B cell (primary cell): ENCODE measurements at regions not wholly inside any gene's neighbourhood (a gene's known extent, or its start where the extent isn't known, plus 50 kb on each side); places are given as distances from the start of the nearest gene placed in this dataset.

ENCODE experiments used
- ATAC-seq: fragments of 200-7000 bp; cut with Tn5 transposase; one replicate; pipeline ENCODE4 v1.10.0; 2021; ENCODE audit warnings: low read depth, mild to moderate bottlenecking, moderate number of reproducible peaks, moderate library complexity
- CTCF ChIA-PET: fragments of 350-600 bp; sonication (Branson Sonifier 250); formaldehyde crosslinking; loops from one replicate; lab custom pipeline; 2021; ENCODE audit warnings: antibody characterized with exemption, inconsistent platforms; lab: Charles Lee
- POLR2A ChIA-PET: fragments of 350-600 bp; sonication (Branson Sonifier 250); formaldehyde crosslinking; loops from one replicate; lab custom pipeline; 2021; ENCODE audit warnings: antibody characterized with exemption; lab: Charles Lee
- DNase-seq: peaks from one replicate; pipeline ENCODE4 v3.0.0; 2013
- H2AFZ ChIP-seq: 2 replicates; pipeline ENCODE4 v1.6.1; 2012; ENCODE audit warnings: mild to moderate bottlenecking, low read depth, low read length; ENCODE audit not compliant: insufficient read depth, poor library complexity, severe bottlenecking
- H3K27ac ChIP-seq, 2 donors: 1 replicate in 1 of 2; 2 replicates in 1 of 2; pipeline ENCODE4 v1.5.1; 2012 to 2013; ENCODE audit warnings: low read length in 2 of 2, mild to moderate bottlenecking in 2 of 2, moderate library complexity in 1 of 2
- H3K27me3 ChIP-seq, 4 experiments: fragments of 200-600 bp in 1 of 4; sonication (generic) in 1 of 4; replicated peaks in 1 of 4; 1 replicate in 2 of 4; 2 replicates in 2 of 4; pipeline versions ENCODE4 v1.6.1 to v1.7.0; 2013 to 2016; ENCODE audit warnings: low read length in 3 of 4, mild to moderate bottlenecking in 2 of 4, mixed read lengths in 1 of 4, moderate library complexity in 1 of 4; ENCODE audit not compliant: insufficient read depth in 4 of 4, control insufficient read depth in 3 of 4; ENCODE audit errors: control extremely low read depth in 1 of 4
- H3K36me3 ChIP-seq, 2 experiments: replicated peaks in 1 of 2; 1 replicate in 1 of 2; 2 replicates in 1 of 2; pipeline versions ENCODE4 v1.6.1 to v1.7.1; 2013; ENCODE audit warnings: low read length in 1 of 2; ENCODE audit not compliant: insufficient read depth in 2 of 2, control insufficient read depth in 1 of 2; ENCODE audit errors: control extremely low read depth in 1 of 2, extremely low read depth in 1 of 2
- H3K4me1 ChIP-seq, 2 donors: fragments of 200-600 bp in 1 of 2; sonication (generic) in 1 of 2; 1 replicate in 1 of 2; 2 replicates in 1 of 2; pipeline versions ENCODE4 v1.5.1 to v1.6.1; 2013 to 2017; ENCODE audit warnings: low read length in 2 of 2; ENCODE audit not compliant: control insufficient read depth in 2 of 2, insufficient read depth in 2 of 2
- H3K4me2 ChIP-seq: replicated peaks from 2 replicates; pipeline ENCODE3; 2012; ENCODE audit warnings: mild to moderate bottlenecking, low read depth, low read length; ENCODE audit not compliant: poor library complexity, severe bottlenecking
- H3K4me3 ChIP-seq, 5 experiments: fragments of 200-600 bp in 1 of 5; sonication (generic) in 1 of 5; 1 replicate in 3 of 5; 2 replicates in 2 of 5; pipeline versions ENCODE4 v1.5.1 to v1.7.0; 2011 to 2016; ENCODE audit warnings: low read length in 4 of 5, mild to moderate bottlenecking in 4 of 5, low read depth in 2 of 5, control low read depth in 1 of 5, moderate library complexity in 1 of 5; ENCODE audit not compliant: insufficient read depth in 1 of 5; ENCODE audit errors: control extremely low read depth in 1 of 5, extremely low read depth in 1 of 5
- H3K79me2 ChIP-seq: fragments of 200-600 bp; sonication (generic); one replicate; pipeline ENCODE4 v1.6.0; 2016; ENCODE audit warnings: low read length; ENCODE audit not compliant: control insufficient read depth, insufficient read depth
- H3K9ac ChIP-seq: fragments of 200-600 bp; sonication (generic); 2 replicates; pipeline ENCODE4 v1.6.1; 2017; ENCODE audit warnings: mild to moderate bottlenecking, low read length, moderate library complexity
- H3K9me3 ChIP-seq, 3 donors: one replicate each; pipeline versions ENCODE4 v1.6.1 to v1.7.1; 2013; ENCODE audit warnings: low read length in 2 of 3; ENCODE audit not compliant: control insufficient read depth in 2 of 3, insufficient read depth in 1 of 3; ENCODE audit errors: control extremely low read depth in 1 of 3
- H4K20me1 ChIP-seq: 2 replicates; pipeline ENCODE4 v1.6.0; 2012; ENCODE audit warnings: mild to moderate bottlenecking, low read length; ENCODE audit not compliant: insufficient read depth, control insufficient read depth, poor library complexity, severe bottlenecking
- H3K27ac Mint-ChIP-seq: one replicate; pipeline ENCODE4 v1.8.0; 2021; ENCODE audit warnings: mixed read lengths
- H3K27me3 Mint-ChIP-seq: one replicate; pipeline ENCODE4 v1.8.0; 2021; ENCODE audit warnings: mixed read lengths
- H3K4me1 Mint-ChIP-seq: one replicate; pipeline ENCODE4 v1.8.0; 2021; ENCODE audit warnings: mixed read lengths
- H3K4me3 Mint-ChIP-seq: one replicate; pipeline ENCODE4 v1.8.0; 2021; ENCODE audit warnings: mixed read lengths
- H3K9me3 Mint-ChIP-seq: one replicate; pipeline ENCODE4 v1.8.0; 2022; ENCODE audit warnings: mixed read lengths; ENCODE audit not compliant: insufficient read depth
- EZH2 ChIP-seq: IDR thresholded peaks from 2 replicates; pipeline ENCODE4 v1.6.1; 2012; ENCODE audit warnings: borderline replicate concordance, low read depth, mild to moderate bottlenecking, moderate library complexity, low read length; ENCODE audit not compliant: insufficient read depth, poor library complexity, severe bottlenecking
- WGBS: methylation state at CpG from one replicate; pipeline ENCODE4 v1.1.5; 2013; ENCODE audit warnings: missing lambda C conversion rate; ENCODE audit not compliant: insufficient coverage; 5-methylcytosine and 5-hydroxymethylcytosine counted together
- intact Hi-C: fragments of 100-400 bp; cut with micrococcal nuclease; formaldehyde crosslinking; loops from one replicate; pipeline ENCODE4 v1.10.0; 2022
- TF ChIP-seq, protein P1 (sequence below): fragments of 200-600 bp; IDR thresholded peaks from one replicate; pipeline ENCODE4 v1.8.0; 2022; ENCODE audit warnings: antibody characterized with exemption, mild to moderate bottlenecking

DNA sequence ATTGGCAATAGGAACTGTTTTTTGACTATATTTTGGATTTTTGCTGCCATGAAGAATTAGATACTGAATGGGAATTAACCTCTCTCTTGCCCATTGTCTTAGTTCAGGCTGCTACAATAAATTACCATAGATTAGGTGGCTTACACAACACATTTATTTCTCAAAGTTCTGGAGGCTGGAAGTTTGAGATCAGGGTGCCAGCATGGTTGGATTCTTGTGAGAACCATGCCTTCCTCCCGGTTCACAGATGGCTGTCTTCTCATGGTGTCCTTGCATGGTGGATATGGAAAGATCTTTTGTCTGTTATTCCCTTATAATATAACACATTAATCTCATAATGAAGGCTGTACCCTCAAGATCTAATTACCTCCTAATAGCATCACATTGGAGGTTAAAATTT lies 836.4 kb downstream of the SLC4A3 start:
- H3K27me3 Mint-ChIP-seq, result no peaks in the 10 kb centered on the region
- no peaks in the 10 kb centered on the region for H3K4me1 Mint-ChIP-seq
- no peaks in the 10 kb centered on the region for H3K4me1 ChIP-seq
- no peak overlapping the region for H3K27ac ChIP-seq
- no peak for TF ChIP-seq EZH2
- TF ChIP-seq, protein P1, sequence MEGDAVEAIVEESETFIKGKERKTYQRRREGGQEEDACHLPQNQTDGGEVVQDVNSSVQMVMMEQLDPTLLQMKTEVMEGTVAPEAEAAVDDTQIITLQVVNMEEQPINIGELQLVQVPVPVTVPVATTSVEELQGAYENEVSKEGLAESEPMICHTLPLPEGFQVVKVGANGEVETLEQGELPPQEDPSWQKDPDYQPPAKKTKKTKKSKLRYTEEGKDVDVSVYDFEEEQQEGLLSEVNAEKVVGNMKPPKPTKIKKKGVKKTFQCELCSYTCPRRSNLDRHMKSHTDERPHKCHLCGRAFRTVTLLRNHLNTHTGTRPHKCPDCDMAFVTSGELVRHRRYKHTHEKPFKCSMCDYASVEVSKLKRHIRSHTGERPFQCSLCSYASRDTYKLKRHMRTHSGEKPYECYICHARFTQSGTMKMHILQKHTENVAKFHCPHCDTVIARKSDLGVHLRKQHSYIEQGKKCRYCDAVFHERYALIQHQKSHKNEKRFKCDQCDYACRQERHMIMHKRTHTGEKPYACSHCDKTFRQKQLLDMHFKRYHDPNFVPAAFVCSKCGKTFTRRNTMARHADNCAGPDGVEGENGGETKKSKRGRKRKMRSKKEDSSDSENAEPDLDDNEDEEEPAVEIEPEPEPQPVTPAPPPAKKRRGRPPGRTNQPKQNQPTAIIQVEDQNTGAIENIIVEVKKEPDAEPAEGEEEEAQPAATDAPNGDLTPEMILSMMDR, result no peak
- H4K20me1 ChIP-seq, result no peaks in the 10 kb centered on the region
- no peak overlapping the region for H3K9ac ChIP-seq
- no peaks in the 10 kb centered on the region for H3K9me3 Mint-ChIP-seq
- DNase-seq (no peak), ATAC-seq (no peak)
- WGBS, result no CpG with 5 or more reads among the region's 1 CpG
- POLR2A ChIA-PET, result no interaction called here
- H3K27ac Mint-ChIP-seq, result no peak overlapping the region
- H3K4me3 Mint-ChIP-seq, result no peak overlapping the region
- no peak overlapping the region for H3K4me3 ChIP-seq
- no peak overlapping the region for H2AFZ ChIP-seq
- H3K4me2 ChIP-seq, result no peak overlapping the region
- no peaks in the 10 kb centered on the region for H3K9me3 ChIP-seq
- CTCF ChIA-PET, result no interaction called here
- H3K79me2 ChIP-seq, result no peaks in the 10 kb centered on the region
- H3K27me3 ChIP-seq, result no peaks in the 10 kb centered on the region
- no peaks in the 10 kb centered on the region for H3K36me3 ChIP-seq
- intact Hi-C loops, result no loop called here

DNA sequence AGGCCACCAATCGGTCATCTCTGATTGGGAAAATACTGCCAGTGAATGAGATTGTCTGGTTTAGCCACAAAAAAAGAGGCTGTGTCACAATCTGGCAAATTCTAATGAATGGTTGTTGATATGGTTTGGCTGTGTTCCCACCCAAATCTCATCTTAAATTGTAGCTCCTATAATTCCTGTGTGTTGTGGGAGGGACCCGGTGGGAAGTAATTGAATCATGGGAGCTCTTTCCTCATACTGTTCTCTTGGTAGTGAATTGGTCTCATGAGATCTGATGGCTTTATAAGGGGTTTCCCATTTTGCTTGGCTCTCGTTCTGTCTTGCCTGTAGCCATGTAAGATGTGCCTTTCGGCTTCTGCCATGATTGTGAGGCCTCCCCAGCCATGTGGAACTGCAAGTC lies 838.3 kb downstream of the SLC4A3 start:
- H3K27ac ChIP-seq, result no peak overlapping the region
- no peak for ATAC-seq
- H4K20me1 ChIP-seq, result no peaks in the 10 kb centered on the region
- ChIA-PET CTCF (no interaction called here), POLR2A (no interaction called here)
- H3K4me3 ChIP-seq, result no peak overlapping the region
- no peak overlapping the region for H3K4me2 ChIP-seq
- H3K9me3 Mint-ChIP-seq, result no peaks in the 10 kb centered on the region
- H3K36me3 ChIP-seq, result no peaks in the 10 kb centered on the region
- WGBS, result 90% methylated on average over 1 of the region's 4 CpGs
- no peaks in the 10 kb centered on the region for H3K27me3 Mint-ChIP-seq
- TF ChIP-seq, protein P1, result no peak
- no peak for TF ChIP-seq EZH2
- no peaks in the 10 kb centered on the region for H3K27me3 ChIP-seq
- no peak overlapping the region for H3K4me3 Mint-ChIP-seq
- H3K9me3 ChIP-seq, result no peaks in the 10 kb centered on the region
- no peak overlapping the region for H2AFZ ChIP-seq
- no peak overlapping the region for H3K27ac Mint-ChIP-seq
- no peaks in the 10 kb centered on the region for H3K4me1 ChIP-seq
- intact Hi-C loops, result no loop called here
- H3K4me1 Mint-ChIP-seq, result no peaks in the 10 kb centered on the region
- DNase-seq, result no peak
- no peak overlapping the region for H3K9ac ChIP-seq
- no peaks in the 10 kb centered on the region for H3K79me2 ChIP-seq
